Liver (tissue), 3 donors: ENCODE measurements at regions not wholly inside any gene's neighbourhood (a gene's known extent, or its start where the extent isn't known, plus 50 kb on each side); places are given as distances from the start of the nearest gene placed in this dataset.

ENCODE experiments used
- EGR1 ChIP-seq, 2 donors: IDR thresholded peaks; 2 replicates each; pipeline ENCODE4 v1.6.1; 2016 to 2018; ENCODE audit warnings: antibody characterized with exemption in 2 of 2, low read depth in 2 of 2
- FOXA1 ChIP-seq: IDR thresholded peaks from 2 replicates; pipeline ENCODE4 v1.6.1; 2016; ENCODE audit warnings: antibody characterized with exemption
- GABPA ChIP-seq, 2 donors: IDR thresholded peaks in 1 of 2; conservative IDR thresholded peaks in 1 of 2; 2 replicates each; pipeline ENCODE4 v1.6.1; 2016; ENCODE audit warnings: antibody characterized with exemption in 2 of 2, mild to moderate bottlenecking in 1 of 2, moderate library complexity in 1 of 2
- HNF4G ChIP-seq: IDR thresholded peaks from 2 replicates; pipeline ENCODE4 v1.6.1; 2016; ENCODE audit warnings: antibody characterized with exemption
- JUND ChIP-seq, 2 donors: IDR thresholded peaks; 2 replicates each; pipeline ENCODE4 v1.6.1; 2016; ENCODE audit warnings: antibody characterized with exemption in 2 of 2
- RAD21 ChIP-seq, 2 donors: IDR thresholded peaks; 2 replicates each; pipeline ENCODE4 v1.6.1; 2016; ENCODE audit warnings: antibody characterized with exemption in 2 of 2, mild to moderate bottlenecking in 2 of 2
- RXRA ChIP-seq, 2 donors: IDR thresholded peaks; 2 replicates each; pipeline ENCODE4 v1.6.1; 2017 to 2018; ENCODE audit warnings: antibody characterized with exemption in 2 of 2, mild to moderate bottlenecking in 1 of 2
- TAF1 ChIP-seq: conservative IDR thresholded peaks from 2 replicates; pipeline ENCODE4 v1.6.1; 2016; ENCODE audit warnings: antibody characterized with exemption, mild to moderate bottlenecking
- YY1 ChIP-seq: IDR thresholded peaks from 2 replicates; pipeline ENCODE4 v1.6.1; 2016; ENCODE audit warnings: antibody characterized with exemption, mild to moderate bottlenecking
- TF ChIP-seq, protein P1 (sequence below): IDR thresholded peaks from 2 replicates; pipeline ENCODE4 v1.6.1; 2016; ENCODE audit warnings: antibody characterized with exemption, mild to moderate bottlenecking
- TF ChIP-seq, protein P2 (sequence below): fragments of 150-350 bp; IDR thresholded peaks from 2 replicates; pipeline ENCODE4 v1.5.1; 2017; ENCODE audit warnings: improper control_type of control experiment, low read depth, low read length; ENCODE audit not compliant: missing input control
- TF ChIP-seq, protein P3 (sequence below): IDR thresholded peaks from 2 replicates; pipeline ENCODE4 v1.6.1; 2016; ENCODE audit warnings: antibody characterized with exemption
- TF ChIP-seq, protein P4 (sequence below): IDR thresholded peaks from 2 replicates; pipeline ENCODE4 v1.6.1; 2016; ENCODE audit warnings: antibody characterized with exemption
- donor health status: healthy.
- donor health status: healthy.

DNA sequence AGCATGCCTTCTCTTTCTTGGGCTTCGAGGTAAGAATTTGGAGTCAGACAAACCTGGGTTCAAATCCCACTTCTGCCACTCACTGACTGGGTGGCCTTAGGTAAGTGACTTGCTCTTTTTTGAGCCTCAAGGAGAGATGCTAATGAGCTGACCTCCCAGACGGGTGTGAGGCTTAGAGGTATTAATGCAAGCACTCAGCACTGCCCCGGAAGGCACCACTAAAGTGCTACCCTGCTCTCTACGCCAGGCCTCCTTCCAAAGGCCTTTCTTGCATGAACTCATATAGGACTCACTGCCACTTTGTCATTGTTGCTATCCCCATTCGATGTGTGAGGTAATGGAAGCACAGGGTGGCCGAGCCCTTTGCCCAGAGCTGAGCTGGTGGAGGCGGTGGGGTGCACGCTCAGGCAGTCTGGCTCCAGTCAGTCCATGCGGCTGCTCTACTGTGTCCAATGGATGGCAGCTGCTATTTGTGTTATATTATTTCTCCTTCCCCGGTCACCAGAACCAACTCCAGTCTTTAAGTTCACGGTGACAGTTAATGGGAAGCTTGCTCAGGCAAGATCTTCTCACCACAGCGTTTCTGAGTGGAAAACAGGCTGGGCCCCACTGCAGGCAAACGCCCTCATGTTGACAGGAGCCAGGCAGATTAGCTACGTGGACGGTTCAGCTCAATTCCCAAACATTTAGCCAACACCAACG is 55.2 kb upstream of the MLN start:
- TF ChIP-seq, protein P1, sequence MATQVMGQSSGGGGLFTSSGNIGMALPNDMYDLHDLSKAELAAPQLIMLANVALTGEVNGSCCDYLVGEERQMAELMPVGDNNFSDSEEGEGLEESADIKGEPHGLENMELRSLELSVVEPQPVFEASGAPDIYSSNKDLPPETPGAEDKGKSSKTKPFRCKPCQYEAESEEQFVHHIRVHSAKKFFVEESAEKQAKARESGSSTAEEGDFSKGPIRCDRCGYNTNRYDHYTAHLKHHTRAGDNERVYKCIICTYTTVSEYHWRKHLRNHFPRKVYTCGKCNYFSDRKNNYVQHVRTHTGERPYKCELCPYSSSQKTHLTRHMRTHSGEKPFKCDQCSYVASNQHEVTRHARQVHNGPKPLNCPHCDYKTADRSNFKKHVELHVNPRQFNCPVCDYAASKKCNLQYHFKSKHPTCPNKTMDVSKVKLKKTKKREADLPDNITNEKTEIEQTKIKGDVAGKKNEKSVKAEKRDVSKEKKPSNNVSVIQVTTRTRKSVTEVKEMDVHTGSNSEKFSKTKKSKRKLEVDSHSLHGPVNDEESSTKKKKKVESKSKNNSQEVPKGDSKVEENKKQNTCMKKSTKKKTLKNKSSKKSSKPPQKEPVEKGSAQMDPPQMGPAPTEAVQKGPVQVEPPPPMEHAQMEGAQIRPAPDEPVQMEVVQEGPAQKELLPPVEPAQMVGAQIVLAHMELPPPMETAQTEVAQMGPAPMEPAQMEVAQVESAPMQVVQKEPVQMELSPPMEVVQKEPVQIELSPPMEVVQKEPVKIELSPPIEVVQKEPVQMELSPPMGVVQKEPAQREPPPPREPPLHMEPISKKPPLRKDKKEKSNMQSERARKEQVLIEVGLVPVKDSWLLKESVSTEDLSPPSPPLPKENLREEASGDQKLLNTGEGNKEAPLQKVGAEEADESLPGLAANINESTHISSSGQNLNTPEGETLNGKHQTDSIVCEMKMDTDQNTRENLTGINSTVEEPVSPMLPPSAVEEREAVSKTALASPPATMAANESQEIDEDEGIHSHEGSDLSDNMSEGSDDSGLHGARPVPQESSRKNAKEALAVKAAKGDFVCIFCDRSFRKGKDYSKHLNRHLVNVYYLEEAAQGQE, result no peak
- TF ChIP-seq, protein P2, sequence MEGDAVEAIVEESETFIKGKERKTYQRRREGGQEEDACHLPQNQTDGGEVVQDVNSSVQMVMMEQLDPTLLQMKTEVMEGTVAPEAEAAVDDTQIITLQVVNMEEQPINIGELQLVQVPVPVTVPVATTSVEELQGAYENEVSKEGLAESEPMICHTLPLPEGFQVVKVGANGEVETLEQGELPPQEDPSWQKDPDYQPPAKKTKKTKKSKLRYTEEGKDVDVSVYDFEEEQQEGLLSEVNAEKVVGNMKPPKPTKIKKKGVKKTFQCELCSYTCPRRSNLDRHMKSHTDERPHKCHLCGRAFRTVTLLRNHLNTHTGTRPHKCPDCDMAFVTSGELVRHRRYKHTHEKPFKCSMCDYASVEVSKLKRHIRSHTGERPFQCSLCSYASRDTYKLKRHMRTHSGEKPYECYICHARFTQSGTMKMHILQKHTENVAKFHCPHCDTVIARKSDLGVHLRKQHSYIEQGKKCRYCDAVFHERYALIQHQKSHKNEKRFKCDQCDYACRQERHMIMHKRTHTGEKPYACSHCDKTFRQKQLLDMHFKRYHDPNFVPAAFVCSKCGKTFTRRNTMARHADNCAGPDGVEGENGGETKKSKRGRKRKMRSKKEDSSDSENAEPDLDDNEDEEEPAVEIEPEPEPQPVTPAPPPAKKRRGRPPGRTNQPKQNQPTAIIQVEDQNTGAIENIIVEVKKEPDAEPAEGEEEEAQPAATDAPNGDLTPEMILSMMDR, result no peak
- no peak for TF ChIP-seq RXRA (IDR thresholded peaks at IDR 0.05)
- no peak for TF ChIP-seq JUND (IDR thresholded peaks at IDR 0.05)
- TF ChIP-seq, protein P3, sequence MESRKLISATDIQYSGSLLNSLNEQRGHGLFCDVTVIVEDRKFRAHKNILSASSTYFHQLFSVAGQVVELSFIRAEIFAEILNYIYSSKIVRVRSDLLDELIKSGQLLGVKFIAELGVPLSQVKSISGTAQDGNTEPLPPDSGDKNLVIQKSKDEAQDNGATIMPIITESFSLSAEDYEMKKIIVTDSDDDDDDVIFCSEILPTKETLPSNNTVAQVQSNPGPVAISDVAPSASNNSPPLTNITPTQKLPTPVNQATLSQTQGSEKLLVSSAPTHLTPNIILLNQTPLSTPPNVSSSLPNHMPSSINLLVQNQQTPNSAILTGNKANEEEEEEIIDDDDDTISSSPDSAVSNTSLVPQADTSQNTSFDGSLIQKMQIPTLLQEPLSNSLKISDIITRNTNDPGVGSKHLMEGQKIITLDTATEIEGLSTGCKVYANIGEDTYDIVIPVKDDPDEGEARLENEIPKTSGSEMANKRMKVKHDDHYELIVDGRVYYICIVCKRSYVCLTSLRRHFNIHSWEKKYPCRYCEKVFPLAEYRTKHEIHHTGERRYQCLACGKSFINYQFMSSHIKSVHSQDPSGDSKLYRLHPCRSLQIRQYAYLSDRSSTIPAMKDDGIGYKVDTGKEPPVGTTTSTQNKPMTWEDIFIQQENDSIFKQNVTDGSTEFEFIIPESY, result no peak
- no peak for TF ChIP-seq RAD21 (IDR thresholded peaks at IDR 0.05)
- TF ChIP-seq, protein P4, sequence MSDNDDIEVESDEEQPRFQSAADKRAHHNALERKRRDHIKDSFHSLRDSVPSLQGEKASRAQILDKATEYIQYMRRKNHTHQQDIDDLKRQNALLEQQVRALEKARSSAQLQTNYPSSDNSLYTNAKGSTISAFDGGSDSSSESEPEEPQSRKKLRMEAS, result no peak
- no peak for TF ChIP-seq FOXA1
- TF ChIP-seq TAF1, result no peak
- TF ChIP-seq YY1, result no peak
- TF ChIP-seq GABPA (IDR thresholded peaks at IDR 0.05 in 1 of 2, conservative IDR thresholded peaks at IDR 0.05 in 1 of 2), result no peak
- TF ChIP-seq EGR1 (IDR thresholded peaks at IDR 0.05; ENCODE audit: low read depth in 2 of 2), result no peak
- TF ChIP-seq HNF4G, result no peak
